K562 (cell line): ENCODE measurements at regions not wholly inside any gene's neighbourhood (a gene's known extent, or its start where the extent isn't known, plus 50 kb on each side); places are given as distances from the start of the nearest gene placed in this dataset.

ENCODE experiments used
- EHMT2 ChIP-seq: fragments of 450-650 bp; IDR thresholded peaks from 2 replicates; pipeline ENCODE4 v1.6.1; 2018; ENCODE audit warnings: antibody characterized with exemption
- GATA2 ChIP-seq: sonication (generic); formaldehyde crosslinking; IDR thresholded peaks from 2 replicates; pipeline ENCODE4 v1.4.0; 2020; ENCODE audit warnings: mild to moderate bottlenecking, missing genetic modification reagents
- HDAC3 ChIP-seq: fragments of 450-650 bp; IDR thresholded peaks from 2 replicates; pipeline ENCODE4 v1.6.1; 2018; ENCODE audit warnings: borderline replicate concordance, mild to moderate bottlenecking, moderate library complexity; ENCODE audit not compliant: partially characterized antibody
- MYC ChIP-seq, 2 experiments: fragments of 250-450 bp in 1 of 2; sonication (Bioruptor Pico) in 1 of 2; IDR thresholded peaks; 2 replicates each; pipeline versions ENCODE4 v1.5.1 to v1.6.1; 2012 to 2021; ENCODE audit warnings: low read depth in 2 of 2, borderline replicate concordance in 1 of 2, improper control_type of control experiment in 1 of 2, low read length in 1 of 2, mild to moderate bottlenecking in 1 of 2, moderate library complexity in 1 of 2
- NCOR1 ChIP-seq: fragments of 450-650 bp; IDR thresholded peaks from 2 replicates; pipeline ENCODE4 v1.6.1; 2016; ENCODE audit warnings: mild to moderate bottlenecking, moderate library complexity
- PML ChIP-seq: IDR thresholded peaks from 2 replicates; pipeline ENCODE4 v1.6.1; 2012; ENCODE audit warnings: low read length, inconsistent platforms
- PTRF ChIP-seq: fragments of 450-650 bp; IDR thresholded peaks from 2 replicates; pipeline ENCODE4 v1.6.1; 2016; ENCODE audit warnings: mild to moderate bottlenecking, missing genetic modification characterization, missing compliant biosample characterization
- SMARCB1 ChIP-seq: IDR thresholded peaks from 2 replicates; pipeline ENCODE4 v1.6.1; 2011; ENCODE audit warnings: improper control_type of control experiment, low read depth; ENCODE audit not compliant: insufficient read length
- SMARCC2 ChIP-seq: fragments of 450-650 bp; IDR thresholded peaks from 2 replicates; pipeline ENCODE4 v1.6.1; 2017; ENCODE audit warnings: antibody characterized with exemption, moderate library complexity, mild to moderate bottlenecking, low read depth
- ZBTB40 ChIP-seq, 2 experiments: fragments of 450-650 bp in 1 of 2; sonication (generic) in 1 of 2; formaldehyde crosslinking in 1 of 2; IDR thresholded peaks; 2 replicates each; pipeline versions ENCODE4 v1.7.1 to v1.9.0; 2016 to 2022; ENCODE audit warnings: inconsistent platforms in 1 of 2, mild to moderate bottlenecking in 1 of 2, missing genetic modification reagents in 1 of 2
- ZKSCAN1 ChIP-seq: fragments of 150-350 bp; IDR thresholded peaks from 2 replicates; pipeline ENCODE4 v1.6.1; 2016; ENCODE audit warnings: low read depth, low read length
- ZMIZ1 ChIP-seq, 2 experiments: fragments of 150-350 bp in 1 of 2; IDR thresholded peaks; 2 replicates each; pipeline ENCODE4 v1.6.1; 2012 to 2016; ENCODE audit warnings: low read depth in 2 of 2, low read length in 2 of 2, mild to moderate bottlenecking in 1 of 2, moderate library complexity in 1 of 2
- ZNF133 ChIP-seq: fragments of 250-450 bp; sonication (Bioruptor Pico); IDR thresholded peaks from 2 replicates; pipeline ENCODE4 v1.4.0; 2020; ENCODE audit warnings: mild to moderate bottlenecking
- ZNF175 ChIP-seq: fragments of 200-800 bp; sonication (Bioruptor generic); IDR thresholded peaks from 2 replicates; pipeline ENCODE4 v1.6.1; 2016; ENCODE audit warnings: low read depth, mild to moderate bottlenecking, missing genetic modification characterization, missing compliant biosample characterization
- ZNF277 ChIP-seq: fragments of 250-450 bp; sonication (Bioruptor Pico); IDR thresholded peaks from 2 replicates; pipeline ENCODE4 v1.8.0; 2022; ENCODE audit warnings: inconsistent platforms, mild to moderate bottlenecking, moderate library complexity, borderline replicate concordance

GRCh38 chr21:38089763-38090046 lies 167.1 kb upstream of the KCNJ15 start (continued):
- TF ChIP-seq ZMIZ1 (IDR thresholded peaks at IDR 0.05; ENCODE audit: low read depth in 2 of 2, low read length in 2 of 2) (0 out of 4 replicates have a peak, but pooled peaks of 1 of the 2 experiments have one; percentile 33), PTRF (tag) (no peak), SMARCC2 (peak; percentile 68; the same call in 1 of the 2 replicates), MYC (IDR thresholded peaks at IDR 0.05; ENCODE audit: low read depth, low read length) (peak; percentile 26; the same call in 1 of the 2 replicates), MYC (CRISPR knock-in tag; IDR thresholded peaks at IDR 0.05; ENCODE audit: borderline replicate concordance, low read depth) (no peak), ZNF133 (CRISPR knock-in tag) (no peak), ZKSCAN1 (peak; percentile 67), PML (peak; percentile 70), ZNF277 (CRISPR knock-in tag) (no peak), GATA2 (CRISPR knock-in tag) (peak; percentile 85), HDAC3 (peak; percentile 67), SMARCB1 (peak; percentile 27), EHMT2 (peak; percentile 18; the same call in 1 of the 2 replicates), NCOR1 (peak; percentile 90), ZNF175 (CRISPR knock-in tag) (peak; percentile 62; the same call in 1 of the 2 replicates), ZBTB40 (IDR thresholded peaks at IDR 0.05) (no peak), ZBTB40 (CRISPR knock-in tag; IDR thresholded peaks at IDR 0.05) (no peak)
